ENCODE measurements at regions not wholly inside any gene's neighbourhood (a gene's known extent, or its start where the extent isn't known, plus 50 kb on each side); places are given as distances from the start of the nearest gene placed in this dataset.

DNA sequence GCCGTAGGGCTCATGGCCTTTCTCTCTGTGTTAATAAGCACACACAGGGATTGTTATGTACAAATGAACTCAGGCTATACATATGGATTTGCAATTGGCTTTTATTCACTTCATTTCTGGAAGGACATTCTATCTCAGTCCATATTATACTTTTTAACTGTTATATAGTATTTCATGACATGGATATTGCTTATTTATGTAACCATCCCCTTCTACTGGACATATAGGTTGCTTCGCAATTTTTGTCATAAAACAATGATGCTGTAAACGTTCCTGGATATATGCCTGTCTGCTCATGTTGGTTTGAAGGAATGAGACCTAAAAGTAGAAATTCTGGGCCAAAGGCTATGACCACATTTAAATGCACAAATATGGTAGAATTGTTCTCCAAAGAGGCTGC lies 158.1 kb downstream of the BCOR start:
- Histone ChIP-seq H2AFZ (ENCODE audit: low read length) (no peak overlapping the region), H4K20me1 (ENCODE audit: low read length) (no peaks in the 10 kb centered on the region), H3K79me2 (ENCODE audit: low read length) (no peaks in the 10 kb centered on the region), H3K4me2 (ENCODE audit: low read length) (no peak overlapping the region), H3K4me1 (ENCODE audit: insufficient read depth, low read length) (no peaks in the 10 kb centered on the region), H3K36me3 (ENCODE audit: low read depth, low read length) (no peaks in the 10 kb centered on the region), H3K27ac (ENCODE audit: low read length) (no peak overlapping the region), H3K27me3 (ENCODE audit: low read length) (no peaks in the 10 kb centered on the region), H3F3A (ENCODE audit: low read length, unreplicated experiment) (no peaks in the 10 kb centered on the region), H3K4me3 (ENCODE audit: low read length) (no peak overlapping the region), H3K9me2 (replicated peaks; ENCODE audit: low read length) (no peaks in the 10 kb centered on the region), H3K9ac (ENCODE audit: low read length) (no peak overlapping the region), H3K9me3 (ENCODE audit: low read length) (no peaks in the 10 kb centered on the region)
- POLR2A ChIA-PET (ENCODE audit: unreplicated experiment): no interaction called here
- CTCF ChIA-PET: no interaction called here
- no peak for ATAC-seq
- BruUV-seq (replicated peaks): no TSS peak
- DNase-seq: no peak
- TF ChIP-seq, protein P1, sequence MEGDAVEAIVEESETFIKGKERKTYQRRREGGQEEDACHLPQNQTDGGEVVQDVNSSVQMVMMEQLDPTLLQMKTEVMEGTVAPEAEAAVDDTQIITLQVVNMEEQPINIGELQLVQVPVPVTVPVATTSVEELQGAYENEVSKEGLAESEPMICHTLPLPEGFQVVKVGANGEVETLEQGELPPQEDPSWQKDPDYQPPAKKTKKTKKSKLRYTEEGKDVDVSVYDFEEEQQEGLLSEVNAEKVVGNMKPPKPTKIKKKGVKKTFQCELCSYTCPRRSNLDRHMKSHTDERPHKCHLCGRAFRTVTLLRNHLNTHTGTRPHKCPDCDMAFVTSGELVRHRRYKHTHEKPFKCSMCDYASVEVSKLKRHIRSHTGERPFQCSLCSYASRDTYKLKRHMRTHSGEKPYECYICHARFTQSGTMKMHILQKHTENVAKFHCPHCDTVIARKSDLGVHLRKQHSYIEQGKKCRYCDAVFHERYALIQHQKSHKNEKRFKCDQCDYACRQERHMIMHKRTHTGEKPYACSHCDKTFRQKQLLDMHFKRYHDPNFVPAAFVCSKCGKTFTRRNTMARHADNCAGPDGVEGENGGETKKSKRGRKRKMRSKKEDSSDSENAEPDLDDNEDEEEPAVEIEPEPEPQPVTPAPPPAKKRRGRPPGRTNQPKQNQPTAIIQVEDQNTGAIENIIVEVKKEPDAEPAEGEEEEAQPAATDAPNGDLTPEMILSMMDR (conservative IDR thresholded peaks at IDR 0.05; ENCODE audit: low read depth, low read length): no peak
- no peak for TF ChIP-seq EZH2phosphoT487 (IDR thresholded peaks at IDR 0.05; ENCODE audit: borderline replicate concordance, low read length)
- TF ChIP-seq EZH2 (IDR thresholded peaks at IDR 0.05; ENCODE audit: low read length, unreplicated experiment): no peak
- intact Hi-C loops (cut with micrococcal nuclease): no loop called here

DNA sequence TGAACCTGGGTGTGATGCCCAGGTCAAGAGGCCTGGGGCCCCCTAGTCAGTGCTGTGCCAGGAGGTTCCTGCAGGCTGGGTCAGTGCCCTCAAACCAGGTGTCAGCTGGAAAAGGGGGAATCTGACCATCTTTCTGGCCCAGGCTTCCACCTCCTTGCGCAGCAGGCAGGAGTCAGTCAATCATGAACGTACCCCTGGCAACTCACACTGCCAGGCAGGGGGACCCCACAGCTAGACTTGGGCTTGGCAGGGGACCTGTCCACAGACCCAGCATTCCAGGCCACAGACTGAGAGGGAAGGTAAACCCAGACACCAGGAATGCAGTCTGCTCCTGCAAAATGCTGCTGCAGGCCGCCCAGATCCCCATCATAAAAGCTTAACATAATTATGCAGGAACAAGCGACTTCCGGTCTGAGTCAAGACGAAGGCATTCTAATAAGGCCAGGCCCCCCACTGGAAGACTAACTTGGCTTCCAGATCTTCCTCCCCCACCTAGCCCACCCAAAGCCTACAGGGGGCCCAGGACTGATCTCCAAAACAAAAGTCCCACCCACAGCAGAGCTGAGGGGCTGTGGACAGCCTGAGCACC lies 156.3 kb downstream of the BCOR start:
- Histone ChIP-seq H3K79me2 (ENCODE audit: low read length) (no peaks in the 10 kb centered on the region), H4K20me1 (ENCODE audit: low read length) (no peaks in the 10 kb centered on the region), H3K4me3 (ENCODE audit: low read length) (no peak overlapping the region), H3K36me3 (ENCODE audit: low read depth, low read length) (no peaks in the 10 kb centered on the region), H3K9me3 (ENCODE audit: low read length) (no peaks in the 10 kb centered on the region), H3K9me2 (replicated peaks; ENCODE audit: low read length) (no peaks in the 10 kb centered on the region), H2AFZ (ENCODE audit: low read length) (no peak overlapping the region), H3K27me3 (ENCODE audit: low read length) (no peaks in the 10 kb centered on the region), H3K27ac (ENCODE audit: low read length) (no peak overlapping the region), H3K9ac (ENCODE audit: low read length) (no peak overlapping the region), H3K4me2 (ENCODE audit: low read length) (no peak overlapping the region), H3K4me1 (ENCODE audit: insufficient read depth, low read length) (peaks cover under 1% of the 10 kb centered on the region; the same call in 1 of the 2 replicates), H3F3A (ENCODE audit: low read length, unreplicated experiment) (no peaks in the 10 kb centered on the region)
- no peak for DNase-seq
- ChIA-PET POLR2A (ENCODE audit: unreplicated experiment) (no interaction called here), CTCF (interaction anchor here (0.6 kb wide), 1 partner anchor 154 kb away, joined by 3 read pairs; no protein-coding TSS in a partner anchor)
- intact Hi-C loops (cut with micrococcal nuclease): no loop called here
- ATAC-seq: no peak
- BruUV-seq (replicated peaks): no TSS peak
- TF ChIP-seq, protein P1 (conservative IDR thresholded peaks at IDR 0.05; ENCODE audit: low read depth, low read length): no peak
- TF ChIP-seq EZH2phosphoT487 (IDR thresholded peaks at IDR 0.05; ENCODE audit: borderline replicate concordance, low read length) (no peak), EZH2 (IDR thresholded peaks at IDR 0.05; ENCODE audit: low read length, unreplicated experiment) (no peak)

DNA sequence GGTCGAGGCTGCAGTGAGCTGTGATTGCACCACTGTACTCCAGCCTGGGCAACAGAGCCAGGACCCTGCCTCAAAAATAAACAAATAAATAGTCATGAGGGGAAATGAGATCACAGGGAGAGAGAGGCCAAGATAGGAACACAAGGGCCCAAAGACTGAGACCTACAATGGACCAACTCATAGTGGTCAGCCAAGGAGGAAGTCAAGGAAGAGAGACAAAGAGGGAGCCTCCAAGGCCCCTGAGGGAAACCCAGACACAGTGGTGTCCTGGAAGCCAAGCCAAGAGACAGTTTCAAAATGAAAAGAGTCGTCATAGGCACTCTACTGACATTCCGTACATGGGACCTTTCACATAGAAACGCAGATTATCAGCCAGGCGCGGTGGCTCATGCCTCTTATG lies 153.3 kb downstream of the BCOR start:
- BruUV-seq (replicated peaks): no TSS peak
- CTCF ChIA-PET: no interaction called here

More for the DNA sequence above, 153.3 kb downstream of the BCOR start:
- no peak for ATAC-seq
- Histone ChIP-seq H3K4me2 (ENCODE audit: low read length) (no peak overlapping the region), H3K36me3 (ENCODE audit: low read depth, low read length) (no peaks in the 10 kb centered on the region), H3F3A (ENCODE audit: low read length, unreplicated experiment) (no peaks in the 10 kb centered on the region), H4K20me1 (ENCODE audit: low read length) (no peaks in the 10 kb centered on the region), H3K9ac (ENCODE audit: low read length) (no peak overlapping the region), H3K79me2 (ENCODE audit: low read length) (no peaks in the 10 kb centered on the region), H3K4me3 (ENCODE audit: low read length) (no peak overlapping the region), H3K27me3 (ENCODE audit: low read length) (no peaks in the 10 kb centered on the region), H3K9me3 (ENCODE audit: low read length) (no peaks in the 10 kb centered on the region), H3K27ac (ENCODE audit: low read length) (no peak overlapping the region), H3K4me1 (ENCODE audit: insufficient read depth, low read length) (peaks cover 9% of the 10 kb centered on the region; the same call in 1 of the 2 replicates), H3K9me2 (replicated peaks; ENCODE audit: low read length) (no peaks in the 10 kb centered on the region), H2AFZ (ENCODE audit: low read length) (no peak overlapping the region)
- intact Hi-C loops (cut with micrococcal nuclease): no loop called here
- DNase-seq: no peak
- POLR2A ChIA-PET (ENCODE audit: unreplicated experiment): no interaction called here
- TF ChIP-seq EZH2phosphoT487 (IDR thresholded peaks at IDR 0.05; ENCODE audit: borderline replicate concordance, low read length) (no peak), EZH2 (IDR thresholded peaks at IDR 0.05; ENCODE audit: low read length, unreplicated experiment) (no peak)
- TF ChIP-seq, protein P1 (conservative IDR thresholded peaks at IDR 0.05; ENCODE audit: low read depth, low read length): no peak
